Caki2 (cell line): ENCODE measurements at regions not wholly inside any gene's neighbourhood (a gene's known extent, or its start where the extent isn't known, plus 50 kb on each side); places are given as distances from the start of the nearest gene placed in this dataset.
A peak's percentile ranks its signal among the peaks of the same experiment; 100 is the strongest.
"Not testable (repeated sequence)": the region's sequence is repeated elsewhere in the genome, so short reads cannot be mapped to it uniquely, and the experiment has no call there.

Experiments
- DNase-seq: peaks from one replicate; pipeline ENCODE4 v3.0.0-alpha.2; 2015; ENCODE audit warnings: low read depth
- in situ Hi-C: cut with HindIII; loops from 2 replicates; pipeline ENCODE4 v1.10.0; 2016; ENCODE audit warnings: low sequenced_read_pairs, low pct_unique_long_range_greater_than_20kb, mixed read lengths

- in situ Hi-C loops, result no loop called here
- no peak for DNase-seq
Observed at GRCh38 chr2:136282251-136282650, 164.3 kb upstream of the CXCR4 start.

- no peak for DNase-seq
- in situ Hi-C loops, result no loop called here
Observed at GRCh38 chr2:136281281-136282114, 163.5 kb upstream of the CXCR4 start.

DNA sequence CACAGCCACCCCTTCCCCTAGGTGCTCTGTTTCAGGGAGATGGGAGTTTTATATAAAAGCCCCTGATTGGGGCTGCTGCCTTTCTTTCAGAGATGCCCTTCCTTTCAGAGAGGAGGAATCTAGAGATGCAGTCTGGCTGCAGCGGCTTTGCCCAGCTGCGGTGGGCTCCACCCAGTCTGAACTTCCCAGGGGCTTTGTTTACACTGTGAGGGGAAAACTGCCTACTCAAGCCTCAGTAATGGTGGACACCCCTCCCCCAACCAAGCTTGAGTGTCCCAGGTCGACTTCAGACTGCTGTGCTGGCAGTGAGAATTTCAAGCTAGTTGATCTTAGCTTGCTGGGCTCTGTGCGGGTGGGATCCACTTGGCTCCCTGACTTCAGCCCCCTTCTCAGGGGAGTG, 148.4 kb upstream of the CXCR4 start:
- DNase-seq, in situ Hi-C loops: not testable (repeated sequence)

- in situ Hi-C loops, result no loop called here
- DNase-seq, result no peak
Observed at GRCh38 chr2:136259551-136259950, 141.6 kb upstream of the CXCR4 start.

DNA sequence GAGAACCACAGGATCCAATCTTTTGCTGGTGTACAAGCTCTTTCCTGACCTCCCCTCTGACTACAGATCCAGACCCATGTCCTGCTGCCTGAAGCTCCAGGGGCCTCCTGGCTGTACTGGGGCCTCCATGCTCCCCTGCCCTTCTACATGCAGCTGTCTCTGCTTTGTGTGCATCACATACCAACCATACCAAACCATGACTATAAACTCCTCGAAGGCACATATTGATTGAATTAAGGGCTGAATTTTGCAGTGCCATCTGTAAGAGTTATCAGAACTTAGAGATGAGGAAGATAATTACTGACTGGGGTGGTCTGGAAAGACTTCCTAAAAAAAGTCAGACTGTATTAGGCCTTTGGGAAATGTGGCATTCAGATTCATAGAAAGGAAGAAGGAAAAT, 139.9 kb upstream of the CXCR4 start:
- no peak for DNase-seq
- in situ Hi-C loops, result no loop called here

DNA sequence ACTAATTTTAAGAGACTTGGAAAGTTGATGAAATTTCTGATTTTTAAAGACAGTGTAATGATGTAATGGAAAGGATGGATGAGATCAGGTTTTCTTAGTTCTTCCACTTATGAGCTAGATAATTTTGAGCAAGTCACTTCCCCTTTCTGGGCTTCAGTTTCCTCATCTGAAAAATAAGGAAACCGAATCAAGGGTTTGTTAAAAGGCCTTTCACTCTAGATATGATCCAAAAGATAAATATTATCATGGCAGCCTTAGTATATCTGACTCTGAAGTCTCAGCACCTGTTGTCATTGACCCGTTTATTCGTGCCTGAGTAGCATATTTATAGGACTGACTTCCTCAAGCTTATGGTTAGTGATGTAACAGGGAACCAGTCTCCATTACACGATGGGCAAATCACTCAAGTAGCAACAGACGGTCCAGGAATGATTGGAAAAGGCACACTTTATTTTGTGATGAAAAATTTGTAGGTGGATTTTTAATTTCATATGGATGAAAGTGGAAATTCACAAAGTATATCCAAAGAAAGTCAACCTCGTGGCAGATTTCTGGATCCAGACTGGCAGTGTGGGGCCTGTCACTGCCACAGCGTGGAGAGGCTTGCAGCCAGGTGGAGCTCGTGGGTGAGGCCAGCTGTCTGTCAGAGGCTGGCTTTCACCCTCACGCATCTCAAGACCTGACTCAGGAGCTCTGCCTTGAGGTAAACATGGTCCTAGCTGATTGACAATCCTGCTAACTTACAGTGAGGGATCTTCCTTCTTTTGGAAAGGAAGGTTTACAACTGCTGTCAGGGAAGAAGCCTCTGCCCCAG, 137.9 kb upstream of the CXCR4 start:
- in situ Hi-C loops, result no loop called here

GRCh38 chr2:136255127-136255526, 137.2 kb upstream of the CXCR4 start:
- no peak for DNase-seq
- in situ Hi-C loops, result no loop called here

More for the DNA sequence above, 137.9 kb upstream of the CXCR4 start:
- DNase-seq, result no peak

DNA sequence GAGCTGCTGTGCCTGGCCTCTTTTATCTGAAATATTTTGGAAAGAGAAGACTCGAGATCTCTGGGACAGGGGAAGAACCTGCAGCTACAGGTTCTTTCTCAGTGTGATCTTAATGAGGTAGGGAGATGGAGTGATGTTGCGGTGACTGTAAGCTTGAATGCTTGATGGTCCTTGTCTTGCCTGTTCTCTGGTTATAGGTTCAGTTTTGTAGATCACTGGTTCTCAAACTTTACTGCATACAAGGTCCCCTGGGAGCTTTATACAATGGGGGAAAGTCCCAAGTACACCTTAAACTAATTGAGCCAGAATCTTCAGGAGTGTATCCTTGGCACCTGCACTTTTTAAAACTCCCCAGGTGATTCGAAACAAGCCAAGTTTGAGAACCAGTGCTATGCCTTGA, 136.7 kb upstream of the CXCR4 start:
- no peak for DNase-seq
- in situ Hi-C loops, result no loop called here

DNA sequence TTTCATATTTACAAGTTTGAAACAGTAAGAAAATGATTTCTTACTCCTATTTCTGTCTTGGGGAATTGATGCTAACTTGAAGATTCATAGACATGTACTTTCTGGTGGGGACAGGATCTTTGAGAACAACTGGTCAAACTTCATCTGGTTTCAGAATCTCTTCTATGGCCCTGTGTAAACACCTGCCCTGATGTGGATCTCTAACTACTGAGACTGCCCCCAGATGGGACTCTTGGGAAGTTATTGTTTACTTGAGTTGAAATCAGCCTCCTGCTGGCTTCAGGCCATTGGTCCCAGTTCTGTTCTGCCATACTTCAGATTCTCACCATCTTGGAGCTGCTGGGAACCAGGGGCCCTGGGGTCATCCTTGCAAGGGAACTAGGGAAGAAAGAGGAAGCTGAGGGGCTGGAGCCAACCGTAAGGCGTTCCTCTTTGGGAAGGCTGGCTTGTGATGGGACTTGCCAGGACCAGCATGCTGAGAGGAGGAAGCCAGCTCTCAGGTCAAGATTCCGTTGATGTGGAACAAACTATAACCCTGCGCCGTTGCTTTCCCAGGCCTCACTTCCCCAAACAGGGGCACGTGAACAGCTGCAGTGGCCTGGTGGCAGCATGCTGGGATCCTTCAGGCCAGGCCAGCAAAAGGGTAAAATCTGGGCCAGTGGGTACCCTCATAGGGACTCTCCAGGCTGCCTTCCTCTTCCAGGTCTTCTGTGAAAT, 135.5 kb upstream of the CXCR4 start:
- DNase-seq, result no peak
- in situ Hi-C loops, result no loop called here

- in situ Hi-C loops, result no loop called here
- no peak for DNase-seq
Observed at GRCh38 chr2:136251885-136252585, 134.1 kb upstream of the CXCR4 start.

- in situ Hi-C loops, result no loop called here
- no peak for DNase-seq
Observed at GRCh38 chr2:136251197-136251884, 133.4 kb upstream of the CXCR4 start.

GRCh38 chr2:136250131-136250530, 132.2 kb upstream of the CXCR4 start:
- in situ Hi-C loops, result no loop called here
- DNase-seq, result no peak

GRCh38 chr2:136248907-136249306, 131.0 kb upstream of the CXCR4 start:
- in situ Hi-C loops, result no loop called here
- no peak for DNase-seq

DNA sequence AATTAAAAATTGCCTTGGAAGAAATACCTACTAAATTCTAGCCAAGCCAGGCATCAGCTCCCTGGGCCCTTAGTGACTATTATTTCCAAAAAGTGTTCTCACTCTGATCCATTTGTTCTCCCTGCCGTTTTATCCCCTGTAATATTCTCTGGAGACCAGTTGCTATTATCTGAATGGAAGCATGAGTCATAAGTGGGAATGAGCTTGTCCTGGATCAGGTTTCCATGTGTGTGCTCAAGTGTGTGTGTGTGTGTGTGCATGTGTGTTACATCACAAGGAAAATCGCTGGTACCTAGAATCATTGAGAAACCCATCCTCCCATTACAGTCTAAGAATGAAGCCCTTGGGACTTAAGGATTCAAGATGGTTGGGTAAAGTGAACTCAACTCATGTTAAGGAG, 130.3 kb upstream of the CXCR4 start:
- in situ Hi-C loops, result no loop called here
- no peak for DNase-seq

- no peak for DNase-seq
- in situ Hi-C loops, result no loop called here
Observed at GRCh38 chr2:136247204-136247950, 129.4 kb upstream of the CXCR4 start.

DNA sequence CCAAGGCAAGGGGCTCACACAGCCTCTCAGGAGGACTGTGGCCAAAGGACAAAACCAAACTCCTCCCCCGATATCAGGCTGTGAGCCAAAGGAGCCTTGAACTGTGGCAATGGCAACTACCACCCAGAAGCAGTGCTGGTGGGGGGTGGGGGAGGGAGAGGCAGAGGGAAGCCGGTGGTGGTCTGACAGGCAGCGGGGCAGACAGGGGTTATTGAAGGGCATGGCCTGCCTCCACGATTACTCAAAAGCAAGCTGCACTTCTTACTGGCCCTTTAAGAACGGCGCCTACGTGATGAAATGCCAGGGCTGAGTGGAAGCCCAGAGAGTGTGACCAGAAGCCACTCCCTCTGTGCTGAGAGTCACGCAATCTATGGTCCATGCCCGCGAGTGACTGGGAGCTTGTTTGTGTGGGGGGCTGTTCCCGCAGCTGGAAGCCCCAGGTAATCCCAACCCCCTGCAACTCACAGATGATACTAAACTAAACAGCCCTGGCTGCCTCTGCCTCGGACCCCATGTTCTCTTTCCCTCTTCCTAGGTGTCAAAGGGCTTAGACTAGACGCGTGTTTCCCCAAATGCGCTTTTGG, 128.2 kb upstream of the CXCR4 start:
- peak; percentile 45 for DNase-seq
- in situ Hi-C loops, result no loop called here

GRCh38 chr2:136245211-136245610, 127.3 kb upstream of the CXCR4 start:
- in situ Hi-C loops, result no loop called here
- DNase-seq, result no peak
